ENCODE measurements at regions not wholly inside any gene's neighbourhood (a gene's known extent, or its start where the extent isn't known, plus 50 kb on each side); places are given as distances from the start of the nearest gene placed in this dataset.

- FAIRE-seq (no peak), DNase-seq (ENCODE audit: low read depth in 1 of 2, low spot score in 2 of 2) (no peak)
- Histone ChIP-seq H3K9me3 (ENCODE audit: insufficient read depth in 2 of 2, low read depth in 1 of 2, low read length in 1 of 2) (no peaks in the 10 kb centered on the region), H3K56ac (replicated peaks; ENCODE audit: insufficient read length, low read depth, low read length) (no peak overlapping the region), H4K91ac (replicated peaks; ENCODE audit: insufficient read length, low read length) (no peak overlapping the region), H4K20me1 (replicated peaks in 1 of 2; ENCODE audit: control insufficient read depth in 1 of 2, insufficient read depth in 2 of 2, low read length in 2 of 2) (no peaks in the 10 kb centered on the region), H3K79me2 (ENCODE audit: control insufficient read depth in 1 of 2, insufficient read depth in 2 of 2, low read length in 2 of 2) (no peaks in the 10 kb centered on the region), H3K9ac (replicated peaks in 1 of 4; ENCODE audit: extremely low read depth in 1 of 4, low read depth in 3 of 4, low read length in 3 of 4) (no peak overlapping the region), H3K14ac (ENCODE audit: insufficient read length) (no peak overlapping the region), H3K18ac (ENCODE audit: extremely low read depth, low read length) (no peak overlapping the region), H2BK20ac (ENCODE audit: low read length) (0 out of 2 replicates have a peak overlapping the region, but pooled peaks have one; percentile 80), H4K8ac (ENCODE audit: extremely low read depth, insufficient read depth, low read length) (no peak overlapping the region), H2BK5ac (ENCODE audit: low read depth, low read length) (no peak overlapping the region), H3K4me3 (ENCODE audit: extremely low read depth in 1 of 4, insufficient read depth in 2 of 4, low read depth in 3 of 4, low read length in 4 of 4) (no peak overlapping the region), H3K4me1 (replicated peaks in 1 of 4; ENCODE audit: control insufficient read depth in 3 of 4, insufficient read depth in 4 of 4, low read length in 3 of 4) (no peaks in the 10 kb centered on the region), H3K4me2 (ENCODE audit: insufficient read depth in 1 of 2, low read depth in 2 of 2, low read length in 2 of 2) (no peak overlapping the region), H3K79me1 (ENCODE audit: low read depth, low read length) (no peaks in the 10 kb centered on the region), H3K4ac (replicated peaks; ENCODE audit: insufficient read length, low read depth, low read length) (no peak overlapping the region), H2AFZ (ENCODE audit: low read length) (no peak overlapping the region), H3K27ac (ENCODE audit: low read depth, low read length) (no peak overlapping the region), H4K5ac (ENCODE audit: insufficient read length, low read depth, low read length) (no peak overlapping the region), H3K36me3 (ENCODE audit: control insufficient read depth in 2 of 4, insufficient read depth in 4 of 4, low read length in 3 of 4) (no peaks in the 10 kb centered on the region), H2BK12ac (ENCODE audit: low read depth, low read length) (no peak overlapping the region), H3K27me3 (replicated peaks in 1 of 4; ENCODE audit: control insufficient read depth in 3 of 4, extremely low read depth in 1 of 4, insufficient read depth in 3 of 4, low read length in 3 of 4) (no peaks in the 10 kb centered on the region), H2AK5ac (ENCODE audit: low read depth, low read length) (no peak overlapping the region), H2BK15ac (ENCODE audit: low read length) (no peak overlapping the region), H3K23me2 (ENCODE audit: low read depth, low read length) (no peaks in the 10 kb centered on the region), H3K23ac (ENCODE audit: insufficient read length) (no peak overlapping the region), H2BK120ac (replicated peaks; ENCODE audit: low read depth, low read length) (no peak overlapping the region)
- POLR2A ChIA-PET (ENCODE audit: partially characterized antibody), result no interaction called here
- no peak for TF ChIP-seq EZH2 (IDR thresholded peaks at IDR 0.05; ENCODE audit: low read depth, low read length, severe bottlenecking)
- TF ChIP-seq CBX8 (IDR thresholded peaks at IDR 0.05; ENCODE audit: borderline replicate concordance, low read depth, low read length), result no peak
- no peak for TF ChIP-seq BRCA1 (IDR thresholded peaks at IDR 0.05; ENCODE audit: low read depth, low read length)
- no peak for TF ChIP-seq BACH1 (IDR thresholded peaks at IDR 0.05; ENCODE audit: low read length)
- TF ChIP-seq SP2 (IDR thresholded peaks at IDR 0.05; ENCODE audit: low read length), result no peak
- no peak for TF ChIP-seq POLR2AphosphoS5 (IDR thresholded peaks at IDR 0.05; ENCODE audit: low read depth, low read length)
- TF ChIP-seq CHD2 (IDR thresholded peaks at IDR 0.05; ENCODE audit: low read length), result no peak
- no peak for TF ChIP-seq TCF12 (IDR thresholded peaks at IDR 0.05; ENCODE audit: low read depth, low read length)
- TF ChIP-seq MAFK (IDR thresholded peaks at IDR 0.05; ENCODE audit: low read depth, low read length), result no peak
- TF ChIP-seq CTCF (IDR thresholded peaks at IDR 0.05; ENCODE audit: control extremely low read depth in 1 of 3, insufficient read depth in 1 of 3, low read depth in 1 of 3, low read length in 3 of 3), result no peak
- TF ChIP-seq RBBP5 (IDR thresholded peaks at IDR 0.05; ENCODE audit: borderline replicate concordance, low read depth, low read length), result no peak
- CTCF ChIA-PET (ENCODE audit: partially characterized antibody), result interaction anchor here (1.1 to 1.4 kb wide), 2 partner anchors 10 to 333 kb away, joined by 3 read pairs; no protein-coding TSS in a partner anchor
Observed at GRCh38 chr5:110007101-110007500, 317.4 kb downstream of the MAN2A1 start.
